ENCODE measurements at regions not wholly inside any gene's neighbourhood (a gene's known extent, or its start where the extent isn't known, plus 50 kb on each side); places are given as distances from the start of the nearest gene placed in this dataset.

GRCh38 chr1:56415258-56415657, 164.1 kb downstream of the PLPP3 start:
- no peak for TF ChIP-seq CTCF (conservative IDR thresholded peaks at IDR 0.05; ENCODE audit: low read length)
- TF ChIP-seq EZH2phosphoT487 (IDR thresholded peaks at IDR 0.05; ENCODE audit: borderline replicate concordance, low read depth, low read length) = no peak
